Left colon (tissue), 2 donors: ENCODE measurements at regions not wholly inside any gene's neighbourhood (a gene's known extent, or its start where the extent isn't known, plus 50 kb on each side); places are given as distances from the start of the nearest gene placed in this dataset.

Source experiments
- ATAC-seq: fragments of 200-7000 bp; cut with Tn5 transposase; one replicate; pipeline ENCODE4 v1.9.1; 2020; ENCODE audit warnings: mild to moderate bottlenecking, moderate library complexity
- DNase-seq, 2 donors: peaks; one replicate each; pipeline ENCODE4 v3.0.0-alpha.2; 2020
- intact Hi-C, 2 donors: fragments of 100-400 bp; cut with DNase I in 1 of 2; cut with micrococcal nuclease in 1 of 2; formaldehyde crosslinking; loops; one replicate each; pipeline versions ENCODE4 v1.11.2 to v1.14.0; 2022; cut with DNase I, micrococcal nuclease
- donor health status: DM: no; HTN: no; CAD: no.
- donor health status: DM: yes; HTN: yes; CAD: no.

DNA sequence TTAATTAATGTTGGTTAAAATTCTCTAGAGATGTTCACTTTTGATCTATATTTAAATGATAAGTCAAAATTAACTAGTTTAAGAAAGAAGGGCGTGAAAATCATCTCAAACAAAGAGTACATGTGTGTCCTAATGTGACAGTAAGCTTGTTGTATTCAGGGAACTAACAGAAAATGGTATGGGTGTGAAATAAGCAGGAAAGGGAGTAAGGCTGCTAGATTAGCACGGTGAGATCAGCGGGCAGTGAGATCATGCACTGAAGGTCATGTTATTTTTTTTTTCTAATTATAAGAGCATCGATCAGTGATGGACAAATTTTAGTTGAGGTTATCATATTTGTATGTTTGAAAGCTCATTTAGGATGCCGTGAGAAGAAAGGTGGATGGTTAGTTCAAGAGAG is 430.8 kb downstream of the DIPK2A start:
- ATAC-seq (no peak), DNase-seq (no peak)
- intact Hi-C loops, result no loop called here

GRCh38 chr3:144403040-144403457 is 431.4 kb downstream of the DIPK2A start:
- ATAC-seq (no peak), DNase-seq (no peak)

DNA sequence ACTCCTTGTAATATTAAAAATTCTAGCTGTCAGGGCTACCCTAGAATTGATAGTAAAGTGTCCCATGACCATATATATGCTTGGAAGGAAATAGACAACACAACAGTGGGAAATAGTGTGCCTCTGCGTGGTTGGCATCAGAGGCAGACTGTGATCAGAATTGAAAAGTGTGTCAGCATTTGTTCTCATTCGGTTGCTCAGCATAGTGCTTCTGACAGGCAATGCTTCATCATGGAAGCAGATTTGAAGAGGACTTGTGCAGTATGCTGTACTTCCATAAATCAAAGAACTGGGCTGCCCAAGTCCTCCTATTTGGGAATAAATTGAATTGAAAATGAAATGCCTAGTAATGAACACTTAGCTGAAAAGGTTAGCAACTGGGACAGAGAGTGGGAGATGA is 435.7 kb downstream of the DIPK2A start:
- intact Hi-C loops, result no loop called here
- ATAC-seq, result no peak
- no peak for DNase-seq

More at GRCh38 chr3:144403040-144403457, 431.4 kb downstream of the DIPK2A start:
- intact Hi-C loops, result no loop called here

- intact Hi-C loops, result no loop called here
- no peak for ATAC-seq
- no peak for DNase-seq
Measured at GRCh38 chr3:144409319-144409718, 437.7 kb downstream of the DIPK2A start.

- intact Hi-C loops, result no loop called here
- no peak for DNase-seq
Measured at GRCh38 chr3:144413068-144413467, 441.4 kb downstream of the DIPK2A start.

DNA sequence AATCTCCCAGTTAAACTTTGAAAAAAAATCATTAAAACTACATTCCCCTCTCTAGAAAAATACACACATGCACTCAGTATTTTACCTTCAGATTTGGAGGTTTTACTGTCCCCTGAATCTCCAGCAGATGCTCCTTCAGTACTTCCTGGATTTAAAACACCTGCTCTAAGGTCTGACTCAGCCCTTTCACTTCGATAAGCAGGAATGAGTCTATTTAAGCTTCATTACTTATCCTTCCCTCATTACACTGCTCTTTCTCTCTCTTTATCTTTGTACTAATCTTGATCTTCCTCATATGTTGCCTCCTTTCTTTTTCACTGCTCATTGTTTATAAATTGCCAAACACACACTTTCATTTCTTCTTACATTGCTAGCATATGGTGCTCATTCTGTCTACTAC is 443.9 kb downstream of the DIPK2A start:
- intact Hi-C loops, result no loop called here
- DNase-seq (no peak), ATAC-seq (no peak)

More at GRCh38 chr3:144413068-144413467, 441.4 kb downstream of the DIPK2A start:
- ATAC-seq, result no peak

- DNase-seq, result no peak
- no peak for ATAC-seq
- intact Hi-C loops, result no loop called here
Measured at GRCh38 chr3:144424606-144425005, 453.0 kb downstream of the DIPK2A start.

DNA sequence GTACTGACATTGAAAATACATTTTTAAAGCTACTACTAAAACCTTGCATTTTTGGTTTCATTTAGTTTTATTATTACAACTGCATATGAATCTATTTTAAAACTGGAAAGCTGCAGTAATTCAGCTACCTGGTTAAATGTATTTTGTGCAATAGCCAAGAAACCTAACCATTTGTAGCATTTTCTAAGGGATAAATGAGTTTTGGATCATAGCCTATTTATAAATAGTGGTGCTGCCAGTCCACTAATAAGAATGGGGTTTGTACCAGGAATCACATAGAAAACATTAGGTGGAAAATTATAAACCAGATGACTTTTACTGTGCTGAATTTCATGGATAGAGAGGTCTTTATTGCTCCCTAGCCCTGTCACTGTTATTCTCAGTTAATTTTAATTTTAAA is 454.7 kb downstream of the DIPK2A start:
- DNase-seq (no peak), ATAC-seq (no peak)
- intact Hi-C loops, result no loop called here

DNA sequence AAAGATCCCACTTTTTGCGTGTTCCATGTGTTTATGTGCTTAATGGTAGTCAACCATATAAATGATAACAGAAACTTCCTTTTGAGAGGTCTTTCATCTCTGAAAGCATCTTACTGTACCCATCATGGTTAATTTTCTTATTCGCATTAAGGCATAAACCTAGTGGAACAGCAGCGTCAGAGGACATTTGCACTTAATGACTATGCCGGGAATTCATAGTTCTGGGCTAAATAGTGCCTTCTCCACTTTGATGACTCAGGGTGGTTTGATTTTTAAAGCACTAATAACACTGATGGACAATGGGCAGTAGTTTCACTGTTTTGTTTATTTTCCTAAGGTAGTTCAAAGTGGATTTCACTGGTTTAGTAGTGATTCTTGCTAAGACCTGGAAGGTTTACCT is 455.3 kb downstream of the DIPK2A start:
- intact Hi-C loops, result no loop called here
- no peak for ATAC-seq

DNA sequence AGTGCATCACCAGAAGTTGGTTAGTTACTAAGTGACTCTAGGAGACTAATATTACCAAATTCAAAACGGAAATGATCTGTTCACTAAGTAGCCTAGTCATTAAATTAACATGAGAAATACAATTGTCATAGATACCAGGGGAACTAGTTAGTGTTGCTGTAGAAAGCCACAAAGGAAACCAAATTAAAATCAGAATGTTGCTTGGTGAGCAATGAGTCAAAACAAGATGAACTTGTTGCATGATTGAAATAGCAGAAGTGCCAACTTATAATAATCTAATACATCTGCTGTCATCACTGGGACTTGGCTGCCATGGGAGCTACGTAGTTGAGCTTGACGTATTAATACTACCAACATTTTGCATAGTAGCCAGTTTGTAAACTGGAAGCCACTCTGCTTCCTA is 458.1 kb downstream of the DIPK2A start:
- intact Hi-C loops, result no loop called here
- ATAC-seq (no peak), DNase-seq (no peak)

More for the DNA sequence above, 455.3 kb downstream of the DIPK2A start:
- DNase-seq, result no peak

DNA sequence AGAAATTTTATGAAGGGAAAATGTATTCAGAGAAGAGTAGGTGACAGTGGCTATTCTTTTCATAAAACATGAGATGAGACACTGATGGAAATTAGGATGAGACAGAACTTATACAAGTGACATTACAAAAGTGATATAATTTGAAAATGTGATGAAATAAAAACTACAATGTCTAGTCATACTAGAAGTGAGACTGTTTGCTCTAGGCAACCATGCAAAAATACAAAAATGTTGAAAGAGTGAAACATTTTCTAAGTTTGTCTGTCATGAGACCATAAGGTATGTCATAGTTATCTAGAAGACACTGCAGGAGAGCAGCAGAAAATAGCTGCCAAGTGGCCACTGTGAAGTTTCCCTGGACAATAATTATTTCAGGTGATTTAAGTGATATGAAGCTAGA is 459.5 kb downstream of the DIPK2A start:
- ATAC-seq, result no peak
- intact Hi-C loops, result no loop called here

GRCh38 chr3:144433006-144433405 is 461.4 kb downstream of the DIPK2A start:
- ATAC-seq (no peak), DNase-seq (no peak)
- intact Hi-C loops, result no loop called here

More for the DNA sequence above, 459.5 kb downstream of the DIPK2A start:
- no peak for DNase-seq

DNA sequence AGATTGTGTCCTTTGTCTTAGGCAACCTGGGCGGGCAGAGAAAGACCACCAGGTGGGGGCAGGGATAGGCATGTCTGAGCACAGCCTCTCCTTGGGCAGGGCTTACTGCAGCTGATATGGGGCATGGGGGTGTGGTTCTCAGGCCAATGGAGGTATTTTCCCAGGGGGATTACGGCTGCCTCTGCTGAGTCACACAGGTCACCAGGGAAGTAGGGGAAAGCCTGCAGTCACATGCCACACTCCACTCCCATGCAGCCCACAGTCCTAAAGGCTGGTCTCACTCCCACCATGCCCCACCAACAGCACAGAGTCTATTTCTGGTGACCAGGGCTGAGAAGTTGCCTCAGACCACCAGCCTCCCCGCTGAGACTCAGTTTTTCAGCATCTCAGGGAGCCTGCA is 466.4 kb downstream of the DIPK2A start:
- no peak for ATAC-seq
- no peak for DNase-seq
- intact Hi-C loops, result no loop called here

DNA sequence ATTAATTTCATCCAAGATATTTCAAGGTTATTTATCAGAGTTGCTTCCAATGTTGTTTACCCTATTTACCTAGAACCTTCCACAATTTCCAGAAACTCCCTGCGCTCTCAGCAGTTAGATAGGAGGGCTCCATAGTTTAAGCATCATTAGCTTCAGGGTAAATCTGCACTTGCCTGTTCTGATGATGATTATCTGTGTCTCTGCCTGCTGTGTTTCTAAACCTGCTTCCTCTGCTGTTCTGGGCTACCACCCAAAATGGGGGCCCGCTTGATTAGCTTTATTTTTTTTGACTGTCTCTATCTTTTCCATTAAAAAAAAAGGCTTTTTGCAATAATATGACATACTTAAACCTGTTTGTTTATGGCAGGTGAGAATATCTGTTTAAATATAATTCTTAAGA is 472.4 kb downstream of the DIPK2A start:
- DNase-seq (no peak), ATAC-seq (no peak)
- intact Hi-C loops, result no loop called here

DNA sequence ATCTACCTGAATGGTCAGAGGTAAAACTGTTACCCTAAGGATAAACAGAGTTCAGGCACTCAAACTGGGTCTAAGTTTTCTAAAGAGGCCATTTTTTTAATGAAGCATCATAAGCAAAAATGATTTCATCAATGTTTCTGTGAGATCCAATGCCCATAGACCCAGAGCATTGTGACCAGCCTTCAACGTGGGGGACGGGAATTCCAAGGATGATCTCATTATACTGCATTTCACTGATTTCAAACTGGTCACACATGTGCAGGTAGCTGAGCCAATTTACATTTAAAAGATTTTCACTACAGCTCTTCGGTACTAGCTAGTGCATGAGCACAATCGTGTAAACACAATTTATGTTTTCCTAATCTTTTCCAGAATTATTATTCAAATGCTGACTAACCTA is 472.9 kb downstream of the DIPK2A start:
- no peak for ATAC-seq
- DNase-seq, result no peak
- intact Hi-C loops, result no loop called here

GRCh38 chr3:144455841-144456440 is 484.3 kb downstream of the DIPK2A start:
- DNase-seq (no peak), ATAC-seq (no peak)
- intact Hi-C loops, result no loop called here

DNA sequence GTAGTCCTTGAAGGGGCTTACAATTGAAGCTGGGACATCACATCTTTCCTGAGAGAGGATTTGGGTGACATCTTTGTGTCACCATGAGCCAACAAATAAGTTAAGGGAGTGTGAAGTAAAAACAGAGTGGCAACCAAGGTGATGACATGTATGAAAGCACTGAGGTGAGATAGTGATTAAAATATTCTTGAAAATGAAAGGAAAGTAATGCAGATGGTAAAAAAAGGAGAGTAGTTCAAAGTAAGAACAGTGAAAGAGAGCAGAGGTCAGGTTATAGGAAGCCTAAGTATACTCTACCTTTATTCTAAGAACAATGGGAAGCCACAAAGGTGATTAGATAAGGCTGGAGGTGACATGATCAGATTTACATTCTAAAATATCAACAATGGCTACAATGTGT is 486.1 kb downstream of the DIPK2A start:
- ATAC-seq (no peak), DNase-seq (no peak)
- intact Hi-C loops, result no loop called here

DNA sequence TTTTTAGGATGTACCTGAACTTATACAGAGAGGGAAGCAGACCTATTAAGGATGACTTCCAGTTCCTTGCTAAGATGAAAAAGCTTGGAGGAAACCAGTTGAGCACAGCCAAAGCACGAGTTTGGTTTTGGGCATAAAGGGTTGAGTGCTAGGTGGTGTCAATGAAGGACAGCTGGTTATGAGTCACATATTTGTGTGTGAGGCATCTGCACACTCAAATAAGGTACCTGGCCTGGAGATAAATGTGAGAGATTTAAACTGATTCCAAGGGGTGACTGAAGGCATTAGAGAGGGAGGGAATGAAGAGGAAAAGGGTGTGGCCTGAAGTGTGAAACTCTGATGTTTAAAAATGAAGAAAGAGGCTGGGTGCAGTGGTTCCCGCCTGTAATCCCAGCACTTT is 486.7 kb downstream of the DIPK2A start:
- intact Hi-C loops, result no loop called here
- DNase-seq (no peak), ATAC-seq (no peak)

DNA sequence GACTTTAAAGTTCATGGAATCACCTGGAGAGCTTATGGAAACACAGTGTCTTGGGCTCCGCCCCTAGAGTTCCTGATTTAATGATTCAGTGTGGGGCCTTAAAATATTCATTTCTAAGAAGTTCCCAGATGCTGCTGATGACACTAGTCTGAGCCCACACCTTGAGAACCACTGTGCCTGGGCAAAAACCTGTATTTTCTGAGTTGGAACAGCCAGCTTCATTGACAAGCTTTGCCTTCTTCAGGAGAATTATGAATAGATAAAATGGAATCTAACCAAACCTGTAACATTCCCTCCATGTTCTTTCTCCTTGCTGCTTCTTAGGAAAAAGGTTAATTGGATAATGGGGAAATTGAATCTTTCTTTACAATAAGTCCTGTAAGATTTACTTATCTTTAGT is 490.7 kb downstream of the DIPK2A start:
- ATAC-seq (no peak), DNase-seq (no peak)
- intact Hi-C loops, result no loop called here

- DNase-seq, result no peak
- no peak for ATAC-seq
- intact Hi-C loops, result no loop called here
Measured at GRCh38 chr3:144463911-144464310, 492.3 kb downstream of the DIPK2A start.

GRCh38 chr3:144466114-144466513 is 494.5 kb downstream of the DIPK2A start:
- ATAC-seq, result no peak
- intact Hi-C loops, result no loop called here
- DNase-seq, result no peak

GRCh38 chr3:144466540-144466939 is 494.9 kb downstream of the DIPK2A start:
- intact Hi-C loops, result no loop called here
- DNase-seq, result no peak
- no peak for ATAC-seq
